ENCODE measurements at regions not wholly inside any gene's neighbourhood (a gene's known extent, or its start where the extent isn't known, plus 50 kb on each side); places are given as distances from the start of the nearest gene placed in this dataset.

DNA sequence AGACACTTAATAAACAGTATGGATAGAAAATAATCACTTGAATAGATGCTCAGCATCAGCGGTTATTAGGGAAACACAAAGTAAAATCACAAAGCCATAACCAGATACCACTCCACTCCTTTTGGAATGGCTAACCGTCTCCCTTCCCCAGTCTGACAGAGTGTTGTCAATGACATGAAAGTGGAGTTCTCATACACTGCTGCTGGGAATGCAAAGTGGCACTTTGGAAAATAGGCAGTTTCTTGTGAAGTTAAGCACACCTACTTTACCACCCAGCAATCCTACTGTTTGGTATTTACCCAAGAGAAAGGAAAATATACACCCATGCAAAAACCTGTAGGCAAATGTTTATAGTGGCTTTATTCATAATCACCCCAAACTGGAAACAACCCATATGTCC lies 81.0 kb upstream of the KLHL25 start:
- TF ChIP-seq, protein P1, sequence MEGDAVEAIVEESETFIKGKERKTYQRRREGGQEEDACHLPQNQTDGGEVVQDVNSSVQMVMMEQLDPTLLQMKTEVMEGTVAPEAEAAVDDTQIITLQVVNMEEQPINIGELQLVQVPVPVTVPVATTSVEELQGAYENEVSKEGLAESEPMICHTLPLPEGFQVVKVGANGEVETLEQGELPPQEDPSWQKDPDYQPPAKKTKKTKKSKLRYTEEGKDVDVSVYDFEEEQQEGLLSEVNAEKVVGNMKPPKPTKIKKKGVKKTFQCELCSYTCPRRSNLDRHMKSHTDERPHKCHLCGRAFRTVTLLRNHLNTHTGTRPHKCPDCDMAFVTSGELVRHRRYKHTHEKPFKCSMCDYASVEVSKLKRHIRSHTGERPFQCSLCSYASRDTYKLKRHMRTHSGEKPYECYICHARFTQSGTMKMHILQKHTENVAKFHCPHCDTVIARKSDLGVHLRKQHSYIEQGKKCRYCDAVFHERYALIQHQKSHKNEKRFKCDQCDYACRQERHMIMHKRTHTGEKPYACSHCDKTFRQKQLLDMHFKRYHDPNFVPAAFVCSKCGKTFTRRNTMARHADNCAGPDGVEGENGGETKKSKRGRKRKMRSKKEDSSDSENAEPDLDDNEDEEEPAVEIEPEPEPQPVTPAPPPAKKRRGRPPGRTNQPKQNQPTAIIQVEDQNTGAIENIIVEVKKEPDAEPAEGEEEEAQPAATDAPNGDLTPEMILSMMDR (IDR thresholded peaks at IDR 0.05), result no peak
- no peak for TF ChIP-seq EZH2 (IDR thresholded peaks at IDR 0.05; ENCODE audit: borderline replicate concordance, insufficient read depth, low read depth, low read length, poor library complexity, severe bottlenecking)

Measured in B cell (primary cell).